ENCODE measurements at regions not wholly inside any gene's neighbourhood (a gene's known extent, or its start where the extent isn't known, plus 50 kb on each side); places are given as distances from the start of the nearest gene placed in this dataset.

DNA sequence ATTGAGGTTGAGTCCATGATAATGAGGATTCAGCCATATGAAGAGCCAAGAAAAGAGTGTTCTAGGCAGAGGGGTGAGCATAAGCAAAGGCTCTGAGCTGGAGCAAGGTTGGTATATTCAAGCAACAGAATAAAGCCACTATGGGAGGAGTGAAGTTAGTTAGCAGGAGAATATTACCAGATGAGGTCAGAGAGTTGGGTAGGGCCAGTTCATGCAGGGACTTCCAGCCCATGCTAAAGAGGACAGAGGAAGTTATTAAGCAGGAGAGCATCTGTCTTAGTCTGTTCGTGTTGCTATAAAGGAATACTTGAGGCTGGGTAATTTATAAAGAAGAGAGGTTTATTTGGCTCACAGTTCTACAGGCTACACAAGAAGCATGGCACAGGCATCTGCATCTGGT is 57.1 kb upstream of the ATG10 start:
- no peak for DNase-seq (ENCODE audit: low spot score)

DNA sequence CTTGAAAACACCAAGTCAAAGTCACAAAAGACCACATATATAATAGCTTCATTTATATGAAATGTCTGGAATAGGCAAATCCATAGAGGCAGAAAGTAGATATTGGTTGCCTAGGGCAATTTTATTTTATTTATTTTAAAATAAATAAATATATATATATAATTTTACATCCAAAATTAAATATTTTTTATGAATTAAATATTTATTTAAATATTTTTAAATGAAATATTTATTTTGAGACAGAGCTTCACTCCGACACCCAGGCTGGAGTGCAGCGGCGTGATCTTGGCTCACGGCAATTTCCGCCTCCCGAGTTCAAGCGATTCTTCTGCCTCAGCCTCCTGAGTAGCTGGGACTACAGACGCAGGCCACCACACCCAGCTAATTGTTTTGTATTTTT is 58.9 kb upstream of the ATG10 start:
- no peak for DNase-seq (ENCODE audit: low spot score)

DNA sequence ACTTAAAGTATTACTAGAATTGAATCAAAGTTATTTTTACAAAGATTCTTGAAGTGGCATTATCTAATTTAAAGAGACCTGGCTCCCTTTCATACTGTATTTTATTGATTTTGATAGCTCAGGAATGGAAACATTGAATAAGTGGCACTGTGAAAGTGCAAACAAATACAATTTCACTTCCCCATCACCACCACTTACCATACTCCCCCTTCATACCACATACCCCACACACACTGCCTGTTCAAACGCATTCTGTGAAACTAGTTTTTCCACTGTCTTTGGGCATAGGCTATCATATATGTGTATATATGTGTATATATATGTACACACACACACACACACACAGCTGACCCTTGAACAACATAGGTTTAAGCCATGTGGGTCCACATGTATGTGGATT is 62.1 kb upstream of the ATG10 start:
- no peak for DNase-seq (ENCODE audit: low spot score)

DNA sequence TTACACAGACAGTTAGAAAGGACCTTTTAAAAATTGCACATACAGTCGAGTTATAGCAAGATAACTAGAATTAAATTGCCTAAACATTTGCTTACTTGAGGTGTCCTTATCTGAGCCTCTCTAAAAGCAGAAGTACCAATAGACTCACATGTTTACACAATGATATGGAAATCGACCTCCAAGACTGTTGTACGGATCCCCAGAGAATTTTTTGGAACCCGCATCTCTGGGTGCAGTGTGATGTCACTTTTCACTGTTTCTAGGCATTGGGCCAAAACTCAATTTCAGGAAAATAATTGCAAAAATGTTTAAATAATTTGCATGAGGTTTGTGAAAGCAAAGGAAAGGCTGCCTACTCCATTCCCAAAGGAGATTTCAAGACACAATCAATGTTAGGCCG is 63.1 kb upstream of the ATG10 start:
- no peak for DNase-seq (ENCODE audit: low spot score)

DNA sequence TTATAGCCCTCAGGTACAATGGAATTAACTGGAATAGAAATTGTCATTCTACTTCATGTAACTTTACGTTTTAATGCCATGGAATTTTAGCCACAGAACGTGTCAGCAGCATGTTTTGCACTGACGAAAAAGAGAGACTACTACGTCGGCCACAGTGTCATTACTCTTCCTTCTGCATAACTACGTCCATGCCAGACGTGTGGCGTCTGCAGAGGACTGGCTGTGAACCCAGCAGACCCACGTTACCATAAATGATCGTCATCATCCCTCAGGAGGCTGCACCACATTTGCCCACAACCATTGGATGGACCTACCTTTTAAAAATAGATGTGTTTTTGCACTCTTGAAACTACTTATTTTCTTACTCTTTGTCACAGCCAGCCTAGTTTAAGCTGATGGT is 63.8 kb upstream of the ATG10 start:
- DNase-seq (ENCODE audit: low spot score) = no peak

DNA sequence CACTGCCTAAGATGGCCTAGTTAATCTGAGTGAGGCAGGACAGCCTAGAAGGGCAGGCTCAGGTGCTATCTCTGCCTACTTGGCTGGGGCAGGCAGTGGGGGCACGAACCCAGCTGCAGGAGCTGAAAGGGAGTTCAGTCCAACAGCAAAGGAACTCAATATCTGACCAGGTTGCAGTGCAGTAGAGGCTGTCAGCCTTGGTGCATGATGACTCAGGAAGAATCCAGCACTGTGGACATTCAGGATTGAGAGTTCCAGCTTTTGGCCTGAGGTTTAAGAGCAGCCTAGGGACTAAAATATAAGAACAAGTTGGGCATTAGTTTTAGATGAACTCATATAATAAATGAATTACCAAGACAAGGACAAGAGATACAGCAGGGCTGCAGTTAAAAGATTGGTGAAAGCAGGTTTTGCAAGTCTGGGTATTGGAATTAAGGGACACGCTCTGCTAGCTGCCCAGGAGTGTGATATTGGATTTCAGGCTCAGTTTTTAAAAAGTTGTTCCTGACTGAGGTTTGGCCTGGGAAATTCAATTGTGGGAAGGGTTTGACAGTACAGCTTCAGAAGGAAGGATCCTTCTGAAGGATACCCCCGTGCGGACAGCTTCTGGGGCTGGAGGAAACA is 64.7 kb upstream of the ATG10 start:
- no peak for DNase-seq (ENCODE audit: low spot score)

DNA sequence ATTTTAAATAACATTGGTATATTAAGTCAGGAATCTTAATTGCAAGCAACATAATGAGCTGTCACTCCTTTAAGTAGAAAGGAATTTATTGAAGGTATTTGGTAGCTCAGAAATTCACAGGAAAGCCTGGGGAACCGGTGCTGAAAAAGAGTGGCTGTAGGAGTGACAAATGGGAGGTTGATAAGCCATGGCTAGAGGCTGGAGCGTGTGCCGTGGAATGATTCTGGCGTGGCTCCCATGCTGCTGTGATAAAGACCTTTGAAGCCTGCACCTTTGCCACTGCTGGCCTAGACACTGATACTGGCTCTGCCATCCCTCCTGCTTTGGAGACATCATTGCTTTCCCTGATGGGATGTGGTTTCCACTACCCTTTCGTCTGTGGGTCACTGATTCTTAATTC is 65.7 kb upstream of the ATG10 start:
- no peak for DNase-seq (ENCODE audit: low spot score)

DNA sequence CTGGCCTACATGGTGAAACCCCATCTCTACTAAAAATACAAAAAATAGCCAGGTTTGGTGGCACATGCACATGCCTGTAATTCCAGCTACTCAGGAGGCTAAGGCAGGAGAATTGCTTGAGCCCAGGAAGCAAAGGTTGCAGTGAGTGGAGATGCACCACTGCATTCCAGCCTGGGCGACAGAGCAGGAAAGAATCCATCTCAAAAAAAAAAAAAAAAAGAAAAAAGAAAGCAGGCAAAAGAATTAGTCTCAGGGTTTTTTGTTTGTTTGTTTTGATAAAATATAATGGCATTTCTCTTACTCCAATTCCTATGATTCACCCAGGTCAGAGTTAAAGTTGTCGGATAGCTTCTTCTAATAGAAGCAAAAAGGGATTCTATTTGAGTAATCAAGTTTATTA is 67.0 kb upstream of the ATG10 start:
- DNase-seq (ENCODE audit: low spot score) = no peak

DNA sequence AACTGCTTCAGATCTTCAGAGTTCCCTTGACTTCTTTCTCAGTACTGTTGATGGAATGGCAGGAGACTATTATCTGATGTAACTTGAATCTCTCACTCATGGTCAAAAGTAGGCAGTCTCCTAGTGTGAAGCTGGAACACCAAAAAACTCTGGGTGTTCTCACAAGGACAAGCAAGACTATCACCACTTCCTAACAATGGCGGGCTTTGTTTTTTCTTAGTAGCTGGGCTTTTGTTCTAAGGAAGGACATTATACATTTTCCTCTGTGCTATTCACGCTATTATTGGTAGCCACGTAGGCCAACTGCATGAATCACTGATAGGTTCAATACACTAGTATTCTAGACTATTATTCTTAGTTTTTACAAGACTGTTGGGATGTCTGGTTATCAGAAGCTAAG is 67.7 kb upstream of the ATG10 start:
- DNase-seq (ENCODE audit: low spot score) = no peak

DNA sequence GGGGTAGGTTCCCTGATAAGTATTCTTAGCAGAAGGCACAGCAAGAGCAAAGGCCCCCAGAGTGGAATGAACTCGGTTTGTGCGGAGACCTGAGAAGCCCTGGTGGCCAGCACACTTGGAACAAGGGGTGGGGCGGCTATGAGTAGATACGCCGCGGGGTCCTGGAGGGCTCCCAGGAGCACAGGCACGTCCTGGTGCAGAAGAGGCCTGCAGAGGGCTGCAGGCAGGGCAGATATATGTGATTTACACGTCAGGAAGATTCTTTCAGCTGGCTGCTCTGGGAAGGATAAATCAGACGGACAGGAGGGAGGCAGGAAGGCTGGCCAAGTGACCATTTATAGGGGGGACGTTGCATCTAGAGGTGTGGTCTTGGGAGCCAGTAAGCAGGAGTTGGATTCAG is 70.2 kb upstream of the ATG10 start:
- no peak for DNase-seq (ENCODE audit: low spot score)

DNA sequence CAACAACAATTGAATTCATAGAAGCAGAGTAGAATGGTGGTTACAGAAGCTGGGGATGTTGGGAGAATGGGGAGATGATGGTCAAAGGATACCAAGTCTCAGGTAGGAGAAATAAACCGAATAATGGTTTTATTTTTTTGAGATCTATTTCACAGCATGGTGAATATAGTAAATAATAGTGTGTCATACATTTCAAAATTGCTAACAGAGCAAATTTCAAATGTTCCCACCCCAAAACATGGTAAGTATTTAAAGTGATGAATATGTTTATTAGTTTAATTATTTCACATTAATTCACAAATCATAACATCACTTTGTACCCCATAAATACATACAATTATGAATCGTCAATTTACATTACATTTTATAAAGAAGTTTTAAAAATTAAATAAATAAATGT is 72.7 kb upstream of the ATG10 start:
- DNase-seq (ENCODE audit: low spot score) = no peak

DNA sequence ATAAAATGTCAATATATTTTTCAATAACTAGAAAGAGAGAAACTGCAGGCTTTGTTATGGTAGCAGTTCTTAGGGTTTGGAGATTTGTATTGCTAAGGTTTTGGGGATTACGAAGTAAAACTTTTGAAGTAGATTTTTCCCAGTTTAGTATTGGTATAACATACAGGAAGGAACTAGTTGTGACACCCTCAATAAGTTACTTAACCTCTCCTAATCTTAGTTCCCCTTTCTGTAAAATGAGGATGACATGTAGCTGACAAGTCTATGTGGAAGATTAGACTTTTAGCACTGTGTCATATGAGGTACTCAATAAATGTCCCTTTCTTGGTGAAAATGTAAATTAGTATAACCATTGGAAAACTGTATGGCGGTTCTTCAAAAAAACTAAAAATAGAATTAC is 73.4 kb upstream of the ATG10 start:
- no peak for DNase-seq (ENCODE audit: low spot score)

DNA sequence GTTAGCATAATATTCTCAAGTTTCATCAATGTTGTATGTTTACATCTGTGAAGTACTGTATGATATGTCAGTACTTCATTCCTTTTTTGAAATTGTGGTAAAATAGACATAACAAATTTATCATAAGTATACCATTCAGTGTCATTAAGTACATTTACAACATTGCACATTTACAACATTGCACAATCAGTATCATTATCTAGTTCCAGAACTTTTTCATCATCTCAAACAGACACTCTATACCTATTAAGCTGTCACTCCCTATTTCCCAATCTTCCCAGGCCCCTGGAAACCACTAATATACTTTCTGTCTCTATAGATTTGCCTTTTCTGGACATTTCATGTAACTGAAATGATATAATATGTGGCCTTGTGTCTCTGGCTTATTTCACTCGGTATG is 75.1 kb upstream of the ATG10 start:
- DNase-seq (ENCODE audit: low spot score) = no peak

DNA sequence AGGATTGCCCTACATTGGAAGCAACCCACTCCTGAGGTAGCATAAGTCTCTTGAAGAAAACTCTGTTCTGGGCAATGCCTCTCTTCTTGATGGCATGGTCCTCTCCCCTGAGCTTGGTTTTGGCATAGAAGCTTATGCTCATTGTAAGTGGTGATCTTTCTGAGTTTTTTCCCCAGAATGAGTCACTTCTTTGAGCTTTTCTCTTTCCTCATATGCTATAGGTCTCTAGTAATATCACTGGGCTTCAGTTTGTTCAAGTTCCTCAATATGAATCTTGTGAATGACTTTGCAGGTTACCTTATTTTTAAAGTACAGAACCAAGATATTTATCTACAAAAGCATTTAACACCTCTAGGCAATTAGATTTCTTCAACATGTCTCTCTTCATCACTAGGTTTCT is 76.5 kb upstream of the ATG10 start:
- DNase-seq (ENCODE audit: low spot score) = no peak

DNA sequence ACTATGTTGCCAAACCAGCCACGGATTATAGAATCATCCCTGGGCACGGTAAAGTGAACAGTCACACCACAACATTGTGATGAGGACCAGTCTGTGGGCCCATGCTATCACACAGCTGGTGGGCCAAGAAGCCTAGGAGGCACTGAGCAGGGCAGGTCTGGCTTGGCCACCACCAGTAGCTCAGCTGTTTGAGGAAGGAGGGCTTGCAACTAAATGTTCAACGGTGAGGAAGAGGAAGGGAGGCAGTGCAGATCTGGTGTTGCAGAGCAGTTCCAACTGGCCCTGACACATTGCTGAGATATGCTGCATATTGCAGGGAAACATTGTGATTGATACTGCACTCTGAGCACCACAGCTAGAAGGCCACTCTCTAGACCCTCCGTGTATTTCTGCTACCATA is 77.9 kb upstream of the ATG10 start:
- no peak for DNase-seq (ENCODE audit: low spot score)

DNA sequence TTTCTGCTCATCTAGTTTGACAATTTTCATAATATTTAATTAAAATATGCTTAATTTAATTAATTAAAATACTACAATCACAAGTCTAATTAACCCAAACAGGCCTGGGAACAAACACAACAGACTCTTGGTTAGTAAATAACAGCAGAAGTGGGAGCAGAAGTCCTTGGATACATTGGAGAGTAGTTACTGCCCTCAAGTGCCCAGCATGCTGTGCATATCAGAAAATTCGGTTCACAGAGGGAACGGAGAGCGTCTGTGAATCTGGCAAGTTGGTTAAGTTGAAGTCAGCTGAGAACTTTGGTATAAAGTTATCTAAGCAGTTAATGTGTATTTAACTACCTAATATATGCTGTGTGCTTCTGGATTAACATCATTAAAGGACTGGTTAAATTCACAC is 87.0 kb upstream of the ATG10 start:
- DNase-seq (ENCODE audit: low spot score) = no peak

DNA sequence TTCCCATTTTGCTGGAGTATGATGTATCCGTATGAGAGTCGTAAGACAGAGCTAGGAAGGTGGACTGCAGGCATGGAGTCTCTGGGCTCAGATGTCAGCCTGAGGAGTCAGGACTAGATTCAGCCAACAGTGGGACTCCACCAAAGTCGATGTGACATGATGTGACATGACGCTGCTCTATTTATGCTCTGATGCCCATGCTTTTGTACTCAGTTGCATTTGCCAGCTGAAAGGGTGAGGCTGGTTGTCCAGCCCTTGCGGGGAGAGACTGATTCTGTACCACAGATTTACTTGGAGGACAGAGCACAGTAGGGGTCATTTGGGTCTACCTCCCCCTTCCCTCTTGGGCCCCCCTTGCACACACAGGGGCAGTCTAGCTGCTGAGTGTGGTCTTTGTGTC is 88.5 kb upstream of the ATG10 start:
- no peak for DNase-seq (ENCODE audit: low spot score)

DNA sequence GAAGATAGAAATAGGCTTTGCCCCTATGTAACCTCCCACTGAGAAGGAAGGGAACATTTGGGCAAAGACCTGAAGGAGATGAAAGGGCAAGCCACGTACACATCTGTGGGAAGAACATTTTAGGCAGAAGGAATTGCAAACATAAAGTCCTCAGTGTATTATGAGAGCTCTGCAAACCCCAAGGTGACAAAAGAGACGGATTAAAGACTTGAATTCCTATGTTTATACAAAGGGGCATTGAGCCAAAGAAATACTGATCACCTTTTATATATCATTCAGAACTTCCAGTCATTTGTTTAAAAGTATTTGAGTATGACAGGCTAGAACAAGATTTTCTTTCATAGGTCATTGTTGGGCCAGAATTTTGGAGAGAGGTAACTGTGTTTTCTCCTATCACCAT is 90.2 kb upstream of the ATG10 start:
- no peak for DNase-seq (ENCODE audit: low spot score)

DNA sequence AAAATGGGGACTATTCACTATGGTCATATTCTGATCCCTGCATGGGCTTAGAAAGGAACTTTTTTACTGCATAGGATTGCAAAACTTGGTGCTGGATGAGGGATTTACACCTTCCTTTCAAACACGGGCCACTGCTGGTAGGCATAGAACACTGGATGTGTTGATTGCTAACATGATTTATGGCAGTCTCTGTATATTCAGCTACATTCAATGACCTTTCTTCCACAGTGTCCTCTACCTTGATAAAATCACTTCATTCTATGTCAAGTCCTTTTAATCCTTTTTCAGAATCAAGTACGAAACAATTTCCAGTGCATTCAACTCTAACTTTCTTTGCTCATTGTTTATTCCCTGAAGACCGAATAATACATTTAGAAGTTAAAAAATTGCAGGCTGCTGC is 91.9 kb upstream of the ATG10 start:
- DNase-seq (ENCODE audit: low spot score) = no peak

DNA sequence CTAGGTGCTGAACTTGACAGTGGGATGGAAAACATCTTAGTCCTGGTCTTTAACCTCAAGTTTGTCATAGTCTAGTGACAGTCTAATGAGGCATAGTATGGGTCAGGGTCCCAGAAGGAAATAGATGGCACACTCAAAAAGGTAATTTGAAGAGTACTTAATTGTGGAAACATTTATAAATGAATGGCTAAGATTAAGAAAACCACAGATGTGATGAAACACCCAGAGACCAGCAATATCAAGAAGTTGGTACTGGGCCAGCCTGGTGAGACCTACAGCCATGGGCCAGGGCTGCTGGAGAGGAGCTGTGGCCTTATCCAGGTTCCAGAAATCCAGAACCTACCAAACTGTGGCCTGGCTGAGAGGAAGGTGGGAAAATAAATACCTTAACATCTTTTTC is 93.5 kb upstream of the ATG10 start:
- no peak for DNase-seq (ENCODE audit: low spot score)

DNA sequence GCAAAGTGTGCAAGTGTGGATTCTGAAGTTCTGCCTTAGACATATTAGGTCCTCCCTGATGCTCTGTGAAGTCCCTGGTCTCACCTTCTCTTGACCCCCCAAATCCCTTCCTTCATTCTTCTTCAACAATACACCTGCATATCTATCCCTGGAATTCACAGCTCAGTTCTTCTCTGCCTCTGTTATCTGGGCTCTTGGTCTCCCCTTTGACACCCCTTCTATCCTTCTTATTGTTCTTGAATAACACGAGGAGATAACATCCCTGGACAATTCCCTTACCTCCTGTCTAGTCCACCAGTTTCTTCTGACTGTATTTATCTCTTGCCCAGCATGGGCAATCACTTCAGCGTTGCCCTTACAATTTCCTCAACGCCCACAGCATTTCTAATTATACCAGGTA is 104.8 kb upstream of the ATG10 start:
- no peak for DNase-seq (ENCODE audit: low spot score)

DNA sequence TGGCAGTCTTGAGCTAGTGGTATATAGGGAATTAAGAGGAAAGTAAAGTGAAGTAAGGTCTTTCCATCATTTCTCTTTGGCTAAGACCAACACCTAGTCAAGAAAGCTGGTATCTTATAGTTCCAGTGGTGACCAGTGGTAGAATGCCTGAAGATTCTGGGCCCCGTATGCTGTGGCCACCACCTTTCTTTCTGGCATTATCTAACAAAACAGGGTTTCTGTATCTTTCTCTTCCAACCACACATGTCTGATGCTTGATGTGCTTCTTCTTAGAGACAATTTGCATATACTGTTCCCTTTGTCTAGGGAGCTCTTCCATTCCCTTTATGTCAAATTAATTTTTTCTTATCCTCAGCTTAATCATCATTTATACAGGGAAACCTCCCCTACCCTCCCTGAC is 109.9 kb upstream of the SSBP2 start:
- no peak for DNase-seq (ENCODE audit: low spot score)

DNA sequence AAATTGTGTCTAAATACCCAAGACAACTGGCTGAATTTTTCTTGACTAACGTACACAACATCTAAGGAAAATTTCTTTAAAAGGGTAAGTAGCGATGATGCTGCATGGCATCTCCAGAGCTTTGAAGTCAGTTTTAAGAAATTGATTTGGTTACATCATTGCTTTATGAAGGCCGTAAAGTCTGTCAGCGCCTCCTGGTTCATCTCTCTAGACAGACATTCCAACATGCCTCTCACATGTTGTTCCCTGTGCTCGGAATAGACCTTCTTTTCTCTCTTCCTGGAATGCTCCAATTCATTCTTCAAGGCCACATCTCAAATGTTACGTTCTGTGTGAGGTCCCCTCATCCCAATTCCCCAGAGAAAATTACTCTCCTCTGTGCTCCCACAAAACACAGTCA is 108.7 kb upstream of the SSBP2 start:
- DNase-seq (ENCODE audit: low spot score) = no peak

DNA sequence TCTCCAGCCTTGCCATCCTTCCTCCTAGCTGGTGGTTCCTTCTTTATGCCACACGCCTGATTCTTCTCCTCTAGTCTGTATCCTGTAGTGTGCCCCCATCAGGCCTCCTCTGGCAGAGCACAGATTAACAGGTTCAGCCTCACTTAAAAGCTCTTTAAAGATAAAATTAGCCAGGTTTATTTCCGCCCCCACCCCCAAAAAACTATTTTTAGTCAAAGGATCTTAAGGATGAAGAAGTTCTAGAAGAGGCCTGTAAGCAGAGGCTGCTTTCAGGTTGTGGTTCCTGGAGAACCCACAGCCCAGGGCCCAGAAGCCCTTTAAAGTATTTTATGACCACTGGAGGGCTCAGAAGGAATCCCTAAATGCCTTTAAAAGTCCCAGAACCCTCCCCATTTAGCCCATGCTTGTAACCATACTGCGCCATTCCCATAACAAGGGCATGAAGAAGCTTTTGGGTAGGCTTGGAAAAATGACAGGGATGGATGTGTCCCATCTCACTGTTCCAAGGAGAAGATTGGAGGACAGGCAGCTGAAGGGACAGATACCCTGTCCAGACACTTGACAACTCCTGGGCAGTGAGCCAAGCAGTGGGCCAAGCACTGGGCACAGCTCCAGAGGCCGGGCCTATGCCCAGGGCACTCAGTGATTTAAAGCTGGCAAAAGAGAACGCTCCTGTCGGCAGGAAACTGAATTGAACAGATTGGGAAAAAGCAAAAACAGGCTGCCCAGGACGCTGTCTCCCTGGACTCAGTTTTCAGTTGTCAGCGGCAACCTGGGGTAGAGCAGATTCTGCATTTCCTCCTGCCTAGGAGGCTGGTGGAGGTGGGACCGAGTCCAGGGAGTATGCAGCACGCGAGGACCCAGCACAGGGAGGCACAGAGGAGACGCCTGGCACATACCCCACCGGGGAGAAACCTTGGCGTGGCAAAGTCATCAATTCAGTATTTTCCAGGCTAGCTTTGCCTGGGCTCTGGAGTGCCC is 106.3 kb upstream of the SSBP2 start:
- DNase-seq (ENCODE audit: low spot score) = peak; percentile 10
